Uterus (tissue), 2 donors: ENCODE measurements at regions not wholly inside any gene's neighbourhood (a gene's known extent, or its start where the extent isn't known, plus 50 kb on each side); places are given as distances from the start of the nearest gene placed in this dataset.

Source experiments
- CTCF ChIP-seq, 4 experiments: fragments of 200-600 bp in 2 of 4; fragments of 450-650 bp in 2 of 4; sonication (generic) in 2 of 4; IDR thresholded peaks; one replicate each; pipeline ENCODE4 v1.5.1; 2016 to 2019; ENCODE audit warnings: antibody characterized with exemption in 4 of 4, mild to moderate bottlenecking in 2 of 4, moderate library complexity in 1 of 4
- POLR2A ChIP-seq, 2 donors: fragments of 450-650 bp; IDR thresholded peaks; one replicate each; pipeline ENCODE4 v1.6.1; 2016; ENCODE audit warnings: antibody characterized with exemption in 2 of 2, mild to moderate bottlenecking in 1 of 2, moderate library complexity in 1 of 2

GRCh38 chr2:16219292-16219975 is 279.1 kb downstream of the MYCN start:
- TF ChIP-seq CTCF (IDR thresholded peaks at IDR 0.05) (no peak), POLR2A (IDR thresholded peaks at IDR 0.05) (no peak)
